HG03159 (cell line): ENCODE measurements at regions not wholly inside any gene's neighbourhood (a gene's known extent, or its start where the extent isn't known, plus 50 kb on each side); places are given as distances from the start of the nearest gene placed in this dataset.

Experiments used
- ATAC-seq: cut with Tn5 transposase; IDR thresholded peaks from one replicate; pipeline ENCODE4 v1.9.1; 2021; ENCODE audit warnings: mild to moderate bottlenecking, moderate library complexity; ENCODE audit not compliant: unreplicated experiment

DNA sequence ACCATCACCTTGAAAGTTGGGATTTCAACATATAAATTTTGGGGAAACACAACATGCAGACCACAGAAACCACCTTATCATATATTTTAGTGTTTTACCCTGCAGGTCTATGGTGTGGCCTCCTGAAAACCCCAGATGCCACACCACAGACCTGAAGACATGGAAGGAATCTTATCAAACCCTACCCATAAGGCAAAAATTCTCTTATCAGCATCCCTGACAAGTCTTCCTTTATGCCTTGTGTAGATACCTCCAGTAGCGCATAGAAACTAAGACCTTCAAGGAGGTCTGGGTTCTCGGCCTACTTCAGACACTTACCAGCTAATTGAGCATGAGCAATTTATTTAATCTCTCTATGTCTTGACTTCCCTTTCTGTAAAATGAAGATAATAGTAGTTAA lies 59.1 kb upstream of the SLC14A2 start:
- no peak for ATAC-seq

GRCh38 chr18:45557287-45557686 lies 58.0 kb upstream of the SLC14A2 start:
- no peak for ATAC-seq

- ATAC-seq, result no peak
Measured at GRCh38 chr18:45557779-45558178, 57.5 kb upstream of the SLC14A2 start.

GRCh38 chr18:45559258-45559657 lies 56.0 kb upstream of the SLC14A2 start:
- ATAC-seq, result no peak

- no peak for ATAC-seq
Measured at GRCh38 chr18:45560870-45561269, 54.4 kb upstream of the SLC14A2 start.

- no peak for ATAC-seq
Measured at GRCh38 chr18:45562567-45563479, 52.5 kb upstream of the SLC14A2 start.

DNA sequence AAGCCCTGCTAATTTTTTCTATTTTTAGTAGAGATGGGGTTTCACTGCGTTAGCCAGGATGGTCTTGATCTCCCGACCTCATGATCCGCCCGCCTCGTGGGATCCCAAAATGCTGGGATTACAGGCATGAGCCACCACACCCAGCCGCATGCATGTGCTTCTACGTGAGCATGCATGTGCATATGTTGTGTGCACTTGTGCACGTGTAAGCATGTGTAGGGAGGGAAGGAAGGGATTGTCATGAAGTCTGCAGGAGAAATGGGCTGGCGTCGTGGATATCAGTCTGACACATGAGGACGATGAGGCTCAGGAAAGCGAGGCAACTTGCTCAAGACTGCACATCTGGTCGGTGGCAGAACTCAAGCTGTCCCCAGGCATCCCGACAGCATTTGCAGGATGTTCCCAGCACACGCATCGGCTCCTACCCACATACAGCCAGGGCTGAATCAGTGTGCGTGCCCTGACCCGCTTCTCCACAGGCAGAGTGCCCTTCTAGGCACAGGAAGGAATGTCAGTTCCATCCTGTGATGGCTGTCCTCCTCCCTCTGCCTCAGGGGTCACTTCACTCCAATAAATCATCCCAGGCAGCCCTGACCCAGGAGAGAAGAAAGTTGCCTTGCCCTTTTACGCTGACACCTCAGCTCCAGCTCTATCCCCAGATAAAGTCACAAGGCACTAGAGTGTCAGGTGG lies 49.9 kb upstream of the SLC14A2 start:
- no peak for ATAC-seq
